Lung (tissue), 11 donors: ENCODE measurements at regions not wholly inside any gene's neighbourhood (a gene's known extent, or its start where the extent isn't known, plus 50 kb on each side); places are given as distances from the start of the nearest gene placed in this dataset.

Source experiments
- ATAC-seq: fragments of 200-7000 bp; cut with Tn5 transposase; one replicate; pipeline ENCODE4 v1.9.1; 2020; ENCODE audit warnings: moderate number of reproducible peaks; ENCODE audit not compliant: insufficient read depth, low FRiP score
- DNase-seq, 3 donors: peaks; one replicate each; pipeline ENCODE4 v3.0.0-alpha.2; 2013 to 2017
- H3K27ac ChIP-seq, 2 donors: one replicate each; pipeline ENCODE4 v1.5.1; 2013; ENCODE audit warnings: mild to moderate bottlenecking in 2 of 2, moderate library complexity in 2 of 2, control low read depth in 1 of 2, inconsistent platforms in 1 of 2, low read depth in 1 of 2, low read length in 1 of 2
- H3K27me3 ChIP-seq, 3 donors: one replicate each; pipeline ENCODE4 v1.5.1; 2013; ENCODE audit warnings: low read length in 2 of 3; ENCODE audit not compliant: control insufficient read depth in 3 of 3, insufficient read depth in 3 of 3
- H3K36me3 ChIP-seq, 4 donors: one replicate each; pipeline ENCODE4 v1.5.1; 2013; ENCODE audit warnings: low read length in 4 of 4, mild to moderate bottlenecking in 1 of 4, moderate library complexity in 1 of 4; ENCODE audit not compliant: control insufficient read depth in 4 of 4, insufficient read depth in 4 of 4
- H3K4me1 ChIP-seq, 5 donors: one replicate each; pipeline ENCODE4 v1.5.1; 2013; ENCODE audit warnings: low read length in 5 of 5, mild to moderate bottlenecking in 2 of 5, moderate library complexity in 1 of 5; ENCODE audit not compliant: control insufficient read depth in 5 of 5, insufficient read depth in 5 of 5
- H3K4me3 ChIP-seq: one replicate; pipeline ENCODE4 v1.5.1; 2013; ENCODE audit warnings: mild to moderate bottlenecking, control low read depth, moderate library complexity
- H3K9ac ChIP-seq, 2 donors: one replicate each; pipeline ENCODE4 v1.5.1; 2013; ENCODE audit warnings: low read length in 2 of 2, control low read depth in 1 of 2; ENCODE audit not compliant: insufficient read depth in 1 of 2
- H3K9me3 ChIP-seq, 4 donors: one replicate each; pipeline ENCODE4 v1.5.1; 2013; ENCODE audit warnings: low read length in 3 of 4, mild to moderate bottlenecking in 1 of 4, moderate library complexity in 1 of 4; ENCODE audit not compliant: control insufficient read depth in 4 of 4, insufficient read depth in 3 of 4
- WGBS, 2 donors: extraction: QIAGEN DNeasy Blood & Tissue Kit; methylation state at CpG; one replicate each; pipeline ENCODE4 v1.1.7; 2013; 5-methylcytosine and 5-hydroxymethylcytosine counted together
- TF ChIP-seq, protein P1 (sequence below): IDR thresholded peaks from 2 replicates; pipeline ENCODE4 v1.5.1; 2012; ENCODE audit warnings: mild to moderate bottlenecking; ENCODE audit errors: control extremely low read depth, extremely low read depth
- donor health status: control.
- donor health status: control.
- donor health status: Bipolar disorder and iron deficiency.
- donor health status: healthy.
- donor health status: DM: yes; HTN: yes; CAD: no.

DNA sequence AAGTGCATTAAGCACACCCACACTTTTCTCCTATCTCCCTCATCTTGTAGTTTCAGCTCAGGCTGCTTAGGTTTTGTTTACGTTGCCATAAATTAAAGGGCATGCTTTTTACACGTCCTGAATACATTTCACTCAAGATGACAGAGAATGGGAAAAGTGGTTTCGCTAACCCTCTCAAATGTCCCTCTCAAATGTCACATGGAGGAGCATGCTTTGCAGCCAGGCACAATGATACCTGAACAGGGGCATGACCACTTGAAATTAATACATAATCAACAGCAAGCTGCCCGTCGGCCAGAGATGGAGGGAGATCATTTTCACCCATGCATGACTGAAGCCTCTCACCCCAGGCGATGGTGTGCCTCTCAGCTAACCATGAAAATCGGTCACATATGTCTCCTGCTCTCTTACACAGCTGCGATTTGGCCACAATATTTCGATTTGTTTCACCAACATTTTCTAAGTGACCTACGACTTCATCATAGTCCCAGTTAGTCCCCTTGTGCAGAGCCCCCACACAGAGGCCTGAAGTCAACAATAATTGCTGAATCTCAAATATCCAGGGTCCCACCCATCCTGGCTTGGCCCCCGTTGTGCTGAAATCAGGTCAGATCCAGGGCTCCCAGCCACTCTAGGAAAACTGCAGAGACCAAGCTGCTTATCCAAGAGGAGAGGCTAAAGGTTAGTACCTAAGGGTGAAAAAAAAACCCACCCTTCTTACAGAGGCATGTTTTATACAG, 373.9 kb upstream of the NFE2L3 start:
- WGBS, 2 donors = 66 to 74% methylated on average over 11 of the region's 11 CpGs
- no peak overlapping the region for H3K9ac ChIP-seq
- H3K27me3 ChIP-seq = no peaks in the 10 kb centered on the region
- ATAC-seq = no peak
- H3K4me3 ChIP-seq = no peak overlapping the region
- H3K4me1 ChIP-seq = no peaks in the 10 kb centered on the region
- H3K9me3 ChIP-seq = no peaks in the 10 kb centered on the region
- no peaks in the 10 kb centered on the region for H3K36me3 ChIP-seq
- H3K27ac ChIP-seq = no peak overlapping the region
- TF ChIP-seq, protein P1, sequence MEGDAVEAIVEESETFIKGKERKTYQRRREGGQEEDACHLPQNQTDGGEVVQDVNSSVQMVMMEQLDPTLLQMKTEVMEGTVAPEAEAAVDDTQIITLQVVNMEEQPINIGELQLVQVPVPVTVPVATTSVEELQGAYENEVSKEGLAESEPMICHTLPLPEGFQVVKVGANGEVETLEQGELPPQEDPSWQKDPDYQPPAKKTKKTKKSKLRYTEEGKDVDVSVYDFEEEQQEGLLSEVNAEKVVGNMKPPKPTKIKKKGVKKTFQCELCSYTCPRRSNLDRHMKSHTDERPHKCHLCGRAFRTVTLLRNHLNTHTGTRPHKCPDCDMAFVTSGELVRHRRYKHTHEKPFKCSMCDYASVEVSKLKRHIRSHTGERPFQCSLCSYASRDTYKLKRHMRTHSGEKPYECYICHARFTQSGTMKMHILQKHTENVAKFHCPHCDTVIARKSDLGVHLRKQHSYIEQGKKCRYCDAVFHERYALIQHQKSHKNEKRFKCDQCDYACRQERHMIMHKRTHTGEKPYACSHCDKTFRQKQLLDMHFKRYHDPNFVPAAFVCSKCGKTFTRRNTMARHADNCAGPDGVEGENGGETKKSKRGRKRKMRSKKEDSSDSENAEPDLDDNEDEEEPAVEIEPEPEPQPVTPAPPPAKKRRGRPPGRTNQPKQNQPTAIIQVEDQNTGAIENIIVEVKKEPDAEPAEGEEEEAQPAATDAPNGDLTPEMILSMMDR = no peak
- no peak for DNase-seq

DNA sequence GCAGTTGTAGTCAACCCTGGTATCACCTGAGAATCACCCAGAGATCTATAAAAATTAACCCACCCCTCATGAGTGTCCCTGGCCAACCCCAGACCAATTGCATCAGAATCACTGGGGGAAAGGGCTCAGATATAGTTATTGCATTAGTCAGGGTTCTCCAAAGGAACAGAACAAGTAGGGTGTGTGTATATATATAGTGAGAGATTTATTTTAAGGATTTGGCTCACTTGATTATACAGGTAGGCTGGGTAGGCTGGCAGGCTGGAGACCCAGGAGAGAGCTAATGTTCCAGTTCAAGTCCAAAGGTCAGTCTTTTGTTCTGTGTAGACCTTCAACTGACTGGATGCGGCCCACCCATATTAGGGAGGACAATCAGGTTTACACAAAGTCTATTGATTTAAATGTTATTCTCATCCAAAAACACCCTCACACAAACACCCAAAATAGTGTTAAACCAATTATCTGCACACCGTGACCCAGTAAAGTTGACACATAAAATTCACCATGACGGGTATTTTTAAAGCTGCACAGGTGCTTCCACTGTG, 372.9 kb upstream of the NFE2L3 start:
- Histone ChIP-seq H3K4me3 (no peak overlapping the region), H3K36me3 (no peaks in the 10 kb centered on the region), H3K27me3 (no peaks in the 10 kb centered on the region), H3K27ac (no peak overlapping the region), H3K9me3 (no peaks in the 10 kb centered on the region), H3K4me1 (no peaks in the 10 kb centered on the region), H3K9ac (no peak overlapping the region)
- no peak for ATAC-seq
- WGBS, 2 donors = 95 to 99% methylated on average over 3 of the region's 3 CpGs
- no peak for DNase-seq
- TF ChIP-seq, protein P1 = no peak

DNA sequence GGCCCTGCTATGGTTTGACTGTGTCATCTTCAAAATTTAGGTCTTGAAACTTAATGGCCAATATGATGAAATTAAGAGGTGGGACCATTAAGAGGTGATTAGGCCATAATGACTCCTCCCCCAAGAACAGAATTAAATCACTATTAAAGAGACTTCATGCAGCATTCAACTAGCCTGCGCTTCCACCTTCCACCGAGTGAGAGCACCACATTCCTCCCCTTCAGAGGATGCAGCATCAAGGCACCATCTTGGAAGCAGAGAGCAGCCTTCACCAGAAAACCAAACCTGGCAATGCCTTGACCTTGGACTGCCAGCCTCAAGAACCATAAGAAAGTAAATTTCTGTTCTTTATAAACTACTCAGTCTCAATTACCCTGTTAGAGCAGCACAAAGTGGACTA, 371.1 kb upstream of the NFE2L3 start:
- Histone ChIP-seq H3K27me3 (no peaks in the 10 kb centered on the region), H3K9me3 (peaks cover 0 to 2% (median 0%) of the 10 kb centered on the region in 4 donors), H3K36me3 (no peaks in the 10 kb centered on the region), H3K4me1 (peaks cover 0 to 2% (median 0%) of the 10 kb centered on the region in 5 donors), H3K4me3 (no peak overlapping the region), H3K9ac (no peak overlapping the region), H3K27ac (no peak overlapping the region)
- ATAC-seq (no peak), DNase-seq (no peak)
- TF ChIP-seq, protein P1 = no peak
- WGBS, 2 donors = 93 to 98% methylated on average over 2 of the region's 2 CpGs

DNA sequence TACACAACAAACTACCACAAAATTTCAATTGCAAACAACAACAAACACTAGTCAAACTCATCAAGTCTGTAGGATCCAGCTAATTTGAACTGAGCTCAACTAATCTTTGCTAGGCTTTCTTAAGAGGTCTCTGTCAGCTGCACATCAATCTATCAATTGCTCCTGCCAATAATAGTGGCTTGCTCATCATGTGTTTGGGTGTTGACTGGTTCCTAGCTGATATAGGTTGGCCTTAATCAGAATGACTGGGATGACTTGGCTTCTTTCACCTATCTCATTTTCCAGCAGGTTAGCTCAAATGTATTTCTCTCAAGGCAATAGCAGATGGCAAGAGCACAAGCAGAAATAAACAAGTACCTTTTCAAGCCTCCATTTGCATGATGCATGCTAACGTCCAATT, 370.3 kb upstream of the NFE2L3 start:
- Histone ChIP-seq H3K4me1 (peaks cover 0 to 10% (median 0%) of the 10 kb centered on the region in 5 donors), H3K27me3 (no peaks in the 10 kb centered on the region), H3K9ac (no peak overlapping the region), H3K4me3 (no peak overlapping the region), H3K9me3 (peaks cover 0 to 2% (median 0%) of the 10 kb centered on the region in 4 donors), H3K27ac (no peak overlapping the region), H3K36me3 (no peaks in the 10 kb centered on the region)
- DNase-seq (no peak), ATAC-seq (no peak)
- WGBS, 2 donors = 79% methylated on average over 1 of the region's 1 CpG
- TF ChIP-seq, protein P1 = no peak
